Stimulated activated CD4-positive, alpha-beta T cell treated with anti-CD3 and anti-CD28 coated beads, Interleukin-2, amount 100 ng/mL, for 24 hours (primary cell): ENCODE measurements at regions not wholly inside any gene's neighbourhood (a gene's known extent, or its start where the extent isn't known, plus 50 kb on each side); places are given as distances from the start of the nearest gene placed in this dataset.

ENCODE experiments used
- DNase-seq, 2 donors: peaks; one replicate each; pipeline ENCODE4 v3.0.0-alpha.2; 2020

DNA sequence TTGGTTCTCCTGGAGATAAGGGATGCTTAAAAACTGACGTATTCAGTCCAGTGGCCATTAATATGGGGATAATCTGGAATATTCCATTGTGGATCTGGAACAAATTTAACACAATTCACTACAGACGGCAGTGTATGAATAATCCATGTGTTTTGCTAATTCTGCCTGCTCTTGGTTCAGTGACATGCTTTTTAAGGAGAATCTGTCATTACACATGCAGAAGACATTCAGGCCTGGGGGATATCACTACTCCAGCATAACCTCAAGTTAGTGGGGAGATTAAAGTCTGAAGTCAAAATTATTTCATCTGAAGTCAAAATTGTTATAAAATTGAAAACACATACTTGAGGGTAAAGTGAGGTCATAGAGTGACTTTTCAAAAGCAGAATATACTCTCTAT is 789.3 kb downstream of the USP25 start:
- DNase-seq: no peak

- DNase-seq: no peak
Measured at GRCh38 chr21:16519644-16520043, 789.9 kb downstream of the USP25 start.

- DNase-seq: no peak
Measured at GRCh38 chr21:16522548-16522947, 792.8 kb downstream of the USP25 start.

- no peak for DNase-seq
Measured at GRCh38 chr21:16530656-16531055, 800.9 kb downstream of the USP25 start.

GRCh38 chr21:16532840-16533239 is 803.1 kb downstream of the USP25 start:
- no peak for DNase-seq

DNA sequence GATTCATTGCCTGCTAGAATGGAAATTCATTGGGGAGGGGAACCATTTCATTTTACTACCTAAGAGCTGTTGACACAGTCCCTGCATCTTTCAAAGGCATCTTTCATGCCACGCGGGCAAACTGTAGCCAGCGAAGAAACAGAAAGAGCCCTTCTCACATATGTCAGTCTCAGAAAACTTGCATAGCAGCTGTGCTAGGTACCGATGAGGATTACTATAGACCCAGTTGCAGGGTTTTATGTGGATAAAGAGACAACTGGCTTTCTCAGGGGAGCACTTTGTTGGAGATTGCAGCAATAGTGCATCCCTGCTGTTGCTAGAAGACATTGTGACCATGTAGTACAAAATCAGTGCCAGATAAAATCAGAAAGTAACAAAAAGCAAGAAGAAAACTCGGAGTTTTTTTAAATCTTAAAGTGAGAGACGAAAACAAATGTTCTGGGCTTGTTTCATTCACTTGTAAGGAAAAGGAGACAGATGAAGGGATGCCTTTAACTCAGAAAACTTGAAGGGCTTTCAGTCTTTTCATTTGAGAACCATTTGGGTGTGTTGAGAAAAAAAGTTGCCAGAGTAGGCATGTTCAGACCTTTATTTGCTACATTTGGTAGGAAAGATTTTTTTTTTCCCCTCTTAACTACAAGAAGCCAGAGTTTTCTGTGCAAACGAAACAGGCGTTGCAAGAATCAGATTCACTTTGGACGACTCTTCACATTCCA is 804.1 kb downstream of the USP25 start:
- no peak for DNase-seq

GRCh38 chr21:16534408-16535101 is 804.8 kb downstream of the USP25 start:
- no peak for DNase-seq

DNA sequence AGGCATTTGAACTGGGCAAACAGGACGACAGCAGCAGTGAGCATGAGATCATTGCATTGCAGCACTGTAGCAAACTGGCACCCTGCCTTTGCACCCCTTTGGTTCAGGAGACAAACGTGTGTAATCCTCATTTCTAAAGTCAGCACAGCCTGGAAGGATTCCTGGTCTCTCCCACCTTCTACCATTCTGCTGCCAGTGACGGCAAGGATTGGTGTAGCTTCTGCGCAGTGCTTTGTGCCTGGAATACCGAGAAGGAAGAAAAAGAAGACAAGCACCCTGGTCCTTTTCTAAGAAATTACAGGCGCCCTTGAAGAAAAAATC is 805.3 kb downstream of the USP25 start:
- no peak for DNase-seq

DNA sequence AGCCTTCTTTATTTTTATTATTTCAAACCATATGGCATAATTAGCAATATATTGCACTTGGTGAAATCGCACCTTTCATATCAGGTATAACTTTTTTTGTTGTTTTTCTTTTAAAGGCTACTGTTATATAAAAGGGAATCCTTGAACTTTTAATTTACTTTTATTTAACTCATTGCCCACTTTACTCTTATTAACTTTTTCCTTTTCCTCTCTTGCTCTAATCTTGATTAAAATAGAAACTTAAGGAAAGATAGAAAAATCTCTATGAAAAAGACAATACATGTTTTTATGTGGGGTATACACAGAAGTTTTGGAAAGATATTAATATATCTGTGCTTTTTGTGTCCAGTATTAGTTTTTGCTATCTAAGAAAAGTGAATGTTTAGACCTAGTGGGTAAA is 805.8 kb downstream of the USP25 start:
- no peak for DNase-seq

GRCh38 chr21:16536140-16536539 is 806.4 kb downstream of the USP25 start:
- no peak for DNase-seq

DNA sequence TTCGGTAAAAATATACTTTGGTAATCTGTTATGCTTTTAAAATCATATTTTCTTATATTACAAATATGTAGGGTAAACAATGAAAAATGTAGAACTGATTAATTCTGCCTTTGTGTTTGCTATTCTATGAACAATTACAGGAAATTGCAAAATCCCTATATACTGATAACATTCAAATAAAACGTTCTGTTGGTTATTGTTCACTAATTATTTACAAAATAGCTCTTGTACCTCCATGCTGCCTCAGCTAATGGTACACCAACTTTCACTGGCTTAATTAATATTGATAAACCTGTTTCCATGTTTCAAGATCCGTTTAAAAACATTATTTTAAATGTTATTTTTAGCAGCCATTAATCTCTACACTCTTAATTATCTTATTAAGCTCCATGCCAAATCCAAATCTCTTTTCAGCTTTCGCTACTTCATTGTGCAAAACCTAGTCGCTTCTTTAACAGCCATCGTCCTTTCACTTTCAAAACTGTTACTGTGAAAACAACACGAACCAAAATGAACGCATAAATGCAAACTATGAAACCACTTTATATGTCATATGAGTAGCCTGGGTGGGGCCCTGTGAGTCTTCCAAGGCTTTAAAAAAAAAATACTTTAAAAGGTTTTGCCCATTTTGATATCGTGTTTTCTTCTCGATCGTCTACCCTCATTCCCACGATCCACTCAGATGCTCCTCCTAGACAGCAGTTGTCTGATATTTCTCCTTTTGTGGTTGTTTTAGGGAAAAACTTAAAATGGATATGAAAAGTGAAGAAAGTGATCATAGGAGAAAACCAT is 807.1 kb downstream of the USP25 start:
- no peak for DNase-seq

DNA sequence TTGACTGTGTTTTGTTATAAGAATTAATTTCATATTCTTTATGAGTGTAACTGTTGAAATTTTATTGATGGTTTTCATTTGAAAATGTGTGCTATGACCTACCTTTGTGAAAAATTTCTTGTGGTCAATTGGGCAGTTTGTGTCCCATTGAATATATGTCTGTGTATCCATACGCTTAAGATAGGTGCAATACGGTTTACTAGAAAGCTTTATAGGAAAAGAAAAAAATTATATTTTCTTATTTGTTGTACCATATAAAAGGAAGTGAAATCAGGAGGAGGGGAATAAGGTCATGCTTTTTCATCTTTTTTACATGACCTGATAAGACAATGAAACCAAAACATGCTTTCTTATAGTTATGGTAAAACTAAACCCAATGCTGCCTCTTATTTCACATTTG is 807.7 kb downstream of the USP25 start:
- no peak for DNase-seq

GRCh38 chr21:16538405-16538804 is 808.6 kb downstream of the USP25 start:
- DNase-seq: no peak

DNA sequence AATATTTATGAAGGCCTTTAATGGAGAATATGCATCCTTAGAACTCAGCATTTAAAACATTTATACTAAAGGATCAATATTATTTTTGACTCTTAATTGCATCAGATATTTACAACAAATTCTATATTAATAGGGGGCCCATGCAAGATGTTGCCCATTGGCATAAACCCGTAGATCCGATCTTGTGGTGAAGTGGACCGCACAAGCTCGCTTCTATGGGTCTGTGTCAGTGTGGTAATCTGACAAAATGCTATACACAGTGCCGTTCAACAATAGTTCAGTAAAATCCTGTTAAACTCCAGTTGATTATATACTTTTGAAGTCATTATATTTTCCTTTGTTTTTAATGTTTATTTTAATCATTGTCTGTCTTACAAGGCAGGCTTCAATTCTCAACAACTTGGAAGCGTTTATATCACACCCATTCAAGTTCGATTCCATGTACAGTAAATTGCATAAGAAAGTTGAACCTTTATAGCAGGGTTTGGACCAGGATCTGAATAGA is 809.2 kb downstream of the USP25 start:
- DNase-seq: no peak

- DNase-seq: no peak
Measured at GRCh38 chr21:16540966-16541727, 811.4 kb downstream of the USP25 start.

GRCh38 chr21:16550118-16550517 is 820.3 kb downstream of the USP25 start:
- DNase-seq: no peak

- DNase-seq: no peak
Measured at GRCh38 chr21:16550917-16551741, 821.3 kb downstream of the USP25 start.

- no peak for DNase-seq
Measured at GRCh38 chr21:16552880-16553279, 823.1 kb downstream of the USP25 start.

DNA sequence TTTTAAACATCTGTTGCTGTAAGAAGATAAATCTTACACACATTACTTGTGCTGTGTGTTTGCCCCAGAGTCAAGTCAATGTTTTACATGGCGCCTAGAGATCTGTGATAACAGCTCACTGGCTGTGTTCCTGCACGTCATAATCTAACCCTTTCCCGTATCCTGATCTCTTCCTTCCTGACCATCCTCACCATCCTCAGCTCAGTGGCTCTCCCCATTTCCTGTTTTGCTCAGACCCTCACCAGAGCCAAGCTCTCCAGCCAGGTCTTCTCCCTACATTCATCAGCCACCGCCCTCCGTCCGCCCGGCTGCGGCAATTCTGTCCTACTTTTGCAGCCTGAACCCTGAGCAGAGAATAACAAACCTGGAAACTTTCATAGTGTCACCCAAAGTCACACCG is 824.7 kb downstream of the USP25 start:
- no peak for DNase-seq

GRCh38 chr21:16563116-16563515 is 833.3 kb downstream of the USP25 start:
- no peak for DNase-seq

DNA sequence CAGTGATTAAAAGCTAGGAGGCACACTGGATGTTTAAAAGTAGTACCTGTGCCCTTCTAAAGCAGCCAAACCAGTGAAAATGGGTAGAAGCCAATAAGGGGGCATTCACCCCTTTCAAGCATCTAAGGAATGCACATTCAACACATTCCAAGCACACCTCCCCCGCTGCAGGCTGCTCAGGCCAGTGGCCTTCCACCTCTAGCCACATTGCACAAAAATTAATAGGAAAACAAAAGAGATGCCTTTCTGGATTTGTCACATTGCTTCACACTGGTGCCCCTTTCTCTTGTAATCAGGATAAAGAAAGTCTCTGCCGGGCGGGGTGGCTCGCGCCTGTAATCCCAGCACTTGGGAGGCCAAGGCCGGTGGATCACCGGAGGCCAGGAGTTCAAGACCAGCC is 834.0 kb downstream of the USP25 start:
- no peak for DNase-seq

DNA sequence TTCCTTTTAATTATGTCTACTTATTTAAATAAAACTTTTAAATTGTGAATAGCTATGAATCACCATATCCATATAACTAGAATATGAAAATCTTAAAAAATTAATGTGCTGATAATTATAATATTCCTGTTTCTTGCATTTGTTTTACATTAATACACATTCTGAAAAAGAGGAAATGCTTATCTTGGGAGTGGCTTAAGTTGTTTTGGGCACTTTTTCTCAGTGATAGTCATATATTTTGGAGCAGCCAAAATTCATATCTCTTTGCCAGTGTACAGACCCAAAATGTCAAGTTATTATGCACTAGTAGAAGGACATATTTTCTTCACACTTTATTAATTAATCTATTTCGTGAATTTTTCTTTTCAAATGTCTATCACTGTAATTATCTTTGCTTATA is 838.5 kb downstream of the USP25 start:
- no peak for DNase-seq
